Esophagus squamous epithelium (tissue), 4 donors: ENCODE measurements at regions not wholly inside any gene's neighbourhood (a gene's known extent, or its start where the extent isn't known, plus 50 kb on each side); places are given as distances from the start of the nearest gene placed in this dataset.
"Not testable (repeated sequence)": the region's sequence is repeated elsewhere in the genome, so short reads cannot be mapped to it uniquely, and the experiment has no call there.

ENCODE experiments used
- POLR2A ChIP-seq, 4 donors: fragments of 450-650 bp; IDR thresholded peaks; one replicate each; pipeline ENCODE4 v1.6.1; 2017; ENCODE audit warnings: antibody characterized with exemption in 4 of 4, mild to moderate bottlenecking in 4 of 4, moderate library complexity in 3 of 4
- TF ChIP-seq, protein P1 (sequence below), 6 experiments: fragments of 450-650 bp in 4 of 6; fragments of 200-600 bp in 2 of 6; sonication (generic) in 2 of 6; IDR thresholded peaks; one replicate each; pipeline ENCODE4 v1.5.1; 2016 to 2019; ENCODE audit warnings: antibody characterized with exemption in 6 of 6, mild to moderate bottlenecking in 4 of 6, moderate library complexity in 4 of 6

DNA sequence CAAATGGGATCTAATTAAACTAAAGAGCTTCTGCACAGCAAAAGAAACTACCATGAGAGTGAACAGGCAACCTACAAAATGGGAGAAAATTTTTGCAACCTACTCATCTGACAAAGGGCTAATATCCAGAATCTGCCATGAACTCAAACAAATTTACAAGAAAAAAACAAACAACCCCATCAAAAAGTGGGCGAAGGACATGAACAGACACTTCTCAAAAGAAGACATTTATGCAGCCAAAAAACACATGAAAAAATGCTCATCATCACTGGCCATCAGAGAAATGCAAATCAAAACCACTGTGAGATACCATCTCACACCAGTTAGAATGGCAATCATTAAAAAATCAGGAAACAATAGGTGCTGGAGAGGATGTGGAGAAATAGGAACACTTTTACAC, 755.2 kb upstream of the ADGRB3 start:
- TF ChIP-seq, protein P1, sequence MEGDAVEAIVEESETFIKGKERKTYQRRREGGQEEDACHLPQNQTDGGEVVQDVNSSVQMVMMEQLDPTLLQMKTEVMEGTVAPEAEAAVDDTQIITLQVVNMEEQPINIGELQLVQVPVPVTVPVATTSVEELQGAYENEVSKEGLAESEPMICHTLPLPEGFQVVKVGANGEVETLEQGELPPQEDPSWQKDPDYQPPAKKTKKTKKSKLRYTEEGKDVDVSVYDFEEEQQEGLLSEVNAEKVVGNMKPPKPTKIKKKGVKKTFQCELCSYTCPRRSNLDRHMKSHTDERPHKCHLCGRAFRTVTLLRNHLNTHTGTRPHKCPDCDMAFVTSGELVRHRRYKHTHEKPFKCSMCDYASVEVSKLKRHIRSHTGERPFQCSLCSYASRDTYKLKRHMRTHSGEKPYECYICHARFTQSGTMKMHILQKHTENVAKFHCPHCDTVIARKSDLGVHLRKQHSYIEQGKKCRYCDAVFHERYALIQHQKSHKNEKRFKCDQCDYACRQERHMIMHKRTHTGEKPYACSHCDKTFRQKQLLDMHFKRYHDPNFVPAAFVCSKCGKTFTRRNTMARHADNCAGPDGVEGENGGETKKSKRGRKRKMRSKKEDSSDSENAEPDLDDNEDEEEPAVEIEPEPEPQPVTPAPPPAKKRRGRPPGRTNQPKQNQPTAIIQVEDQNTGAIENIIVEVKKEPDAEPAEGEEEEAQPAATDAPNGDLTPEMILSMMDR (IDR thresholded peaks at IDR 0.05) = not testable (repeated sequence)
- TF ChIP-seq POLR2A (IDR thresholded peaks at IDR 0.05) = not testable (repeated sequence)
